ENCODE measurements at regions not wholly inside any gene's neighbourhood (a gene's known extent, or its start where the extent isn't known, plus 50 kb on each side); places are given as distances from the start of the nearest gene placed in this dataset.

DNA sequence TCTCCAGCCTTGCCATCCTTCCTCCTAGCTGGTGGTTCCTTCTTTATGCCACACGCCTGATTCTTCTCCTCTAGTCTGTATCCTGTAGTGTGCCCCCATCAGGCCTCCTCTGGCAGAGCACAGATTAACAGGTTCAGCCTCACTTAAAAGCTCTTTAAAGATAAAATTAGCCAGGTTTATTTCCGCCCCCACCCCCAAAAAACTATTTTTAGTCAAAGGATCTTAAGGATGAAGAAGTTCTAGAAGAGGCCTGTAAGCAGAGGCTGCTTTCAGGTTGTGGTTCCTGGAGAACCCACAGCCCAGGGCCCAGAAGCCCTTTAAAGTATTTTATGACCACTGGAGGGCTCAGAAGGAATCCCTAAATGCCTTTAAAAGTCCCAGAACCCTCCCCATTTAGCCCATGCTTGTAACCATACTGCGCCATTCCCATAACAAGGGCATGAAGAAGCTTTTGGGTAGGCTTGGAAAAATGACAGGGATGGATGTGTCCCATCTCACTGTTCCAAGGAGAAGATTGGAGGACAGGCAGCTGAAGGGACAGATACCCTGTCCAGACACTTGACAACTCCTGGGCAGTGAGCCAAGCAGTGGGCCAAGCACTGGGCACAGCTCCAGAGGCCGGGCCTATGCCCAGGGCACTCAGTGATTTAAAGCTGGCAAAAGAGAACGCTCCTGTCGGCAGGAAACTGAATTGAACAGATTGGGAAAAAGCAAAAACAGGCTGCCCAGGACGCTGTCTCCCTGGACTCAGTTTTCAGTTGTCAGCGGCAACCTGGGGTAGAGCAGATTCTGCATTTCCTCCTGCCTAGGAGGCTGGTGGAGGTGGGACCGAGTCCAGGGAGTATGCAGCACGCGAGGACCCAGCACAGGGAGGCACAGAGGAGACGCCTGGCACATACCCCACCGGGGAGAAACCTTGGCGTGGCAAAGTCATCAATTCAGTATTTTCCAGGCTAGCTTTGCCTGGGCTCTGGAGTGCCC, 106.3 kb upstream of the SSBP2 start:
- peak in 1 of 2 donors; percentile 49 for DNase-seq (ENCODE audit: low read depth in 2 of 2)

DNA sequence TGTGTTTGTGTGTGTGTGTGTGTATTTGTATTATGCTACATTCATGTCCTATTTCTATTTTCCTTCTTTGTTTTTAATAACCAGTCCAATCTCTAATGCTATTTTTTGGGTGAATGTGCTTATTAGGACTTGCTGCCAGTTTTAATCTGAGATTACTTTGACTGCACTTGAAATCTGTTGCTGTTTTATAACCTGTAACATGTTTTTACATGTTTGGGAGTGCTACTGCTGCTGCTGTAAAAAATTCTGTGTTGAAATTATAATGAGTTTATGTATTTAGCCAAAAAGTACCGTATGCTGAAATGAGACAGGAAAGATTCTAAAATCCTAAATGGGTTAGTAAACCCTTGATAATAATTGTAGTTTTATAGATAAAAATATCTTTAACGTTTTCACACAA, 104.7 kb upstream of the SSBP2 start:
- no peak for DNase-seq (ENCODE audit: low read depth in 2 of 2)

DNA sequence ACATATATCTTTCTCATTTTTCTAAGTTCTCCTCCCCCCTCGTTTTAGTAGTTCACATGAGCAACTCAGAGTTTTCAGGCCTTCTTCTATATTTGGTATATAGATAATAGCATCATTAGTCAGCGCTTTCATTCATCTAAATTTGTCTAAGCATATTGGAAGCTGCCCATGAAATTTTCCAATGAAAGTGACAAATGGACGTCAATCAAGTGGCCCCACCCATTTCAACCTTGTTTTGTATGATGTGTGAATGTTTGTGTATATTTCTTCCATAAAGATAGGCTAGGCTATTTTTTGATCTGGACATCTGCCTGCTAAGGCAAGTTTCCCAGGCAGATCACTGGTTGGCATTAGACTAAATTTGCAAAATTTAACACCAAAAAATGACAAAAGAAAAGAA, 104.0 kb upstream of the SSBP2 start:
- DNase-seq (ENCODE audit: low read depth in 2 of 2), result peak; percentile 14 to 32

DNA sequence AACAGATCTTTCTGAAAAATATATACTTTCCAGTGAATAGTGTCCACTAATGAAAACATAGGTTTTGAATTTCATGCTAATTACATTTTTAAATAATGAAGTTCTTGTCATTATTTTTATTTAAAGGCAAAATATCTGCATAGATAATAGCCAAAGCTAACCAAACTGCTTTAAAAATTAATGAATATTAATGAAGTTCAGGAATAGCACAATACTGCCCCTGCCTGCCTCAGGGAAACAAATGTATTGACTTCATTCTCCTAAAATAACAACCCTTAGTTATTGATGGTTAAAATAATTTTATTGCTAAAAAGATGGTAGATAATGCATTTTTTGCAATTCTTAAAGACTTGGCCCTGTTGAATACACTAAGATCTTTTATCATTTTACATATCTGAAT, 103.6 kb upstream of the SSBP2 start:
- no peak for DNase-seq (ENCODE audit: low read depth in 2 of 2)

DNA sequence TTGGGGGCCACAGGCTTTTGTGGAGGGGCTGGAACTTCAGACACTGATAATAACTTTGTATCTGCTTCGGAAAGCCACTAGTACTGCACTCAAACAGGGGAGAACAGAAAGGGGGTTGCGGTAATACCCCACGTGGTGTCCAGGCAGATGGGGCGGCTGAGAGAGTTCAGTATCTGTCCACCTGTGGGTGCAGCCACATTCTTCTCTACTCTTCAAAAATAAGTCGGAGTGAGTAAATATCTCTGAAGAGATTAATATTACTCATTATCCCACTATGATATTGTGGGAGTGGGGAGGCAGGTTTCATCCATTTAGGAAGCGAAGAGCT, 102.1 kb upstream of the SSBP2 start:
- DNase-seq (ENCODE audit: low read depth in 2 of 2), result no peak

DNA sequence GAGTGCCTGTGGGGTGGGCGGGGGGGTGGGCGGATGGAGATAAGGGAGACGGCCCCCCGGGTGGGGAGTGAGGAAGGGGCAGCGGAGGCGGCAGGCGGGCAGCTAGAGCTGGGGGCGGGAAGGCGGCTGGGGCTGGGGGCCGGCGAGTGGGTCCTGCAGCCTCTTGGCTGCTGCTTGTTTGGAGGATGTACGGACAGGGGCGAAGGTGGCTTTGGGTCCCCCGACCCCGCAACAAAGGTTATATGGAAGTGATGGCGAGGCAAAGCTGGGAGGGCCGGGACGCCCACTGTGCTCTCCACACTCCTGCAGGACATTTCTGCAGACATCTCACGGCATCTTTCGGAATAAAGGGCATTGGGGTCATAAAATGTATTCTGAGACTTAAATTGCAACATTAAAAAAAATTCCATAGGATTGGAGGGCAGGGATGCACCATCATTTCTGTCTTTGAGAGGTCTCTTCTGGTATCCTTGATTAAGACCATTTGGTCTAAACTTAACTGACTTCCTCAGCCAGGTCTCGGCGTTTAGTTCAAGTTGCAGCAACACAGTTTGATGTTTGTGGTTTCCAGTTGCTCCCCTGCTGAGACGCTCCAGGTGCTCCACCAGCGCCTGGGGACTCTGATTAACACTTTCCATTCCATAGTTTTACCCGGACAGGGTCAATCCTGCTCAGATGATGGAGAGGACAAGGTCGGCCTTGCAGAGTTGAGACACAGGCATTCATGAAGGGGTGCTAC, 101.6 kb upstream of the SSBP2 start:
- no peak for DNase-seq (ENCODE audit: low read depth in 2 of 2)

DNA sequence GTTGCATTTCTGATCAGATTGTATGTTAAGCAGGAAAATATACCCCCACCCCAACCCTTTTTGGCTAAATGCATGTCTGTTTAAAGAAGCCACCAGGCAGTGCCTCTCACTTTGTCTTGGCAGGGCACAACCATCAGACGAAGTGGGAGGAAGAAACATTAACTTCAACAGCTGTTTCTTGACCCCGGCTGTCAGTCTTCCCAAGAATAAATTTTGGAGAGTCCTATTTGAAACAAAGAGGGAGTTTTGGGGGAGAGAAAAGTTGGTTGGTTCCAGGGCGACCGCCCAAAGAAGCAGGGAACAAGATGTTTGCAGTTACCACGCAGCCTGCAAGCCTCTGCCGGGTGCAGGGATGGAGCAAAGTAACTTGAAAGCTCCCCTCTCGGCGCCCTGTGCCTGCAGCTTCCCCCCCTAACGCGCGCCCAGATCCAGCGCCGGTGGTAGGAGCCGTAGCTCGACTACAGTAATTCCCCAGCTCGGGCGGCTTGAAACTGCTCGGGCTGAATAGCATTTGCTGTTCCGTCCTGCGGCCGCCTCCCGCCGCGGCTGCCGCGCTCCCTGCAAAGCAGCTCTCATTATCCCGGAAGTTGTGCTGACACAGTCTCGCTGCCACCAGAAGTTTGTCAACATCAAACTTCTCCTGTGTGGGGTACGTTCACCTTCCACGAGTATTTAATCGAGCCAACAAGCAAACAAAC, 100.7 kb upstream of the SSBP2 start:
- peak; percentile 86 to 92 for DNase-seq (ENCODE audit: low read depth in 2 of 2)

DNA sequence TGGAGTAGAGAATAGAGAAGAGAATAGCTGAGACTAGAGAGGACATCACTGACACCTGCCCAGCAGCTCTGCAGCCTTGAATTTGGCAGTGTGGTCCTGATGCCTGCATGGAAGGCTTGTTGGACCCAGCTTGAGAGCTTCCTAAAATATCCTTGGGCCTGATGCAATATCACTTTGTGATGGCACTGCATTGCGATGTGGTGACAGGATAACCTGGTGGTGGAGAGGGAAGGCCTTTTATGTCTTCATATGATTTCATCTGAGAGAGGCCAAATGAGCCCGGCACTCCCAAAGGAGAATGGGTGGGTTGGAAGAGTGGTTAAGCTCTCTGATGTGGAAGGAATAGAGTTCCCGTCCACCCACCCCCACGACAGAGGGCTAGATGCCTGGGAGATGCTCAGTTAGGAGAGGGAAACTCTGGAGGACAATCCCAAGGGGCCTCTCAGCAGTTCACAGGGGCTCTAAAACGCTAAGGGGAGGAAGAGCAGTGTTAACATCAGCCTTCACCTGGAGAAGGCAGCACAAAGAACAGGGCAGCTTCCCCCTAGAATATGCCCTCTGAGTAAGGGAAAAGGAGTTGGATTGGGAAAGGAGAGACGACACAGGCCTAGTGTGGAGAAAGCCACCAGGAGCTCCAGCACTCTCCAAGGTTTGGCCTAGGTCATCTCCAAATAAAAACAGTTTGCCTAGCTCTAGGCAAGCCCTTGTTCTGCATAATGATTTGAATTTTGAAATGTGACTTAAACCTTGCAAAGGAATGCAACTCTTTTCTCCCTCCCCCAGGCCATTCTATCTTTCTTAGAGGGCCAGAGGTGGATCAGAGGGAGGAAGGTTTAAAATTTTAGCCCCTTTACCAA, 99.8 kb upstream of the SSBP2 start:
- no peak for DNase-seq (ENCODE audit: low read depth in 2 of 2)

DNA sequence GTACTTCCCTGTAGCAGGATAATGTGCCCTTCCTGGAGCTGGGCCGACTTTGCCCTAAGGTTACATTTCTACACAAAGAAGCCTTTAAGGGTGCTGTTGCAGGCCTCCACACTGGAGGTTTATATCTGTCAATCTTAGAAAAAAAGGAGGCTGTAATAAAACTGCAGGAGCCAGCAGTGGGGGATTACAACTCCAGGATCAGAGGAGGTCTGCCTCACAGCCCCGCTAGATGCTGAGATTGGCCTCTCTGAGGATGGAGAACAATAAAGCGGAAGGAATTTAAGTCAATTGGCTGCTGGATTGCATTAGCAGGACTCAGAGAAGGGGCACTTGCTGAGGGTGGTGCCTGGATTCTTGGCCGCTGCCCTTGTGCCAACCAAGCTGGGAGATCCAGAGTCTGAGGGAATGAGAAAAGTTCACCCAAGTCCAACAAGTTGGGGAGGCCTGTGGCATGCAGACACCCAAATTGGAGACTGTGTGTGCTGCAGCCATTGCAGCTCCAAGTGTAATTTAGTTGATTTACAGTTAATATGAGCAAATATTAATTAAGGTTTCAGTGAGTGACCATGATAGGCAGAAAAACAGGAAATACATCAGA, 99.0 kb upstream of the SSBP2 start:
- DNase-seq (ENCODE audit: low read depth in 2 of 2), result no peak

DNA sequence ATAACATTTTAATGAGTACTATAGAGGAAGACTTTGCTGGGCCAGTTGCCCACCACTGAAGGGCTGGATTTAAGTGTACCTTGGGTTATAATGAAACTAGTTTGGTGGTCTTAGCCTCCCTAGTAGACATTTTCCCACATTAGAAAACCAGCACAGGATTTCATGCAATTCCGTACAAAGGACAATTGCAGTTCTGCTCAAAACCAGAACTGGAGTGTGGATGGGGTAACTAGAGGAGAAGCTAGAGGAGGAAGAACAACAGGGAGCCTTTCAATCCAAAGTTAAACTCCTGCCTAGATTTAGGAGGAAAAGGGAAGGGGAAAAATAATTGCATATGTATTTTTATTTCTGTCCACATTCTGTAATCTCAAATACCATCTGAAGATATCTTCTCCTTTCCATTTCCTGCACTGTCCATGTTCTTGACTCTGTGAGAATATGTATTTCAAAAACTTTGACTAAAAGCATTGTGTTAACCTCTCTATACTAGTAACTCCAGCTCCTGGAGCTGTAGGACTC, 97.5 kb upstream of the SSBP2 start:
- DNase-seq (ENCODE audit: low read depth in 2 of 2), result no peak

DNA sequence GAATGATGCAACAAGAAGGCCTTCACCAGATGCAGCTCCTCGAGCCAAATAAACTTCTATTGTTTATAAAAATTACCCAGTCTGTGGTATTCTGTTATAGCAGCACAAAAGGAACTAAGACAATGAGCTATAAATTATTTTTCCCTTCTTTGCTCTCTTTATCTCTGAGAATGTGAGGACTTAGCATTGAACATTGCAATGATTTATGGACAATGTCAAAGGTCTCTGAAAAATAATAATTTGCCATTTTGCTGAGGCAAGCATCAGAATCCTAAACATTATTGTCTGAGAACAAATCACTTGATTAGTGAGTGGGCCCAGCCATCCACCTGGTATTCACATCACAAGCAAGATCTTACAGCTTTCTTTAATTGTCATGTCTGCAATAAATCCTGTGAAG, 95.4 kb upstream of the SSBP2 start:
- DNase-seq (ENCODE audit: low read depth in 2 of 2), result no peak

DNA sequence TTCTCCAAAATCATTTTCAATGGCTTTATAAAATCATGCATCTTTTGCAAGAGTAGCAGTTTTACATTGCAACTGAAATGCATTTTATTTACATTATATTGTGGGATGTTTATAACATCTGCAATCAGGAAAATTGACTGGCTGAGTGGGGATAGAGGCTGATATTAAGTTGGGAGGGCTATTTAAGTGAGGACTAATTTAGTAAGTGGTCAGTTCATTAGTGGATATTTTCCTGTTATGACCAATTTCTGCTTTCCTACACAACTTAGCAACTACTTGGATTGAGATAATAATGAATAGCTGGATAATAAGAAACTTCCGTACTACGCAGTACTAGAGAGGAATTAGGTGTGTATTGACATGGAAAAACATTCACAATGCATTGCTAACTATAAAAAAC, 92.9 kb upstream of the SSBP2 start:
- DNase-seq (ENCODE audit: low read depth in 2 of 2), result no peak

DNA sequence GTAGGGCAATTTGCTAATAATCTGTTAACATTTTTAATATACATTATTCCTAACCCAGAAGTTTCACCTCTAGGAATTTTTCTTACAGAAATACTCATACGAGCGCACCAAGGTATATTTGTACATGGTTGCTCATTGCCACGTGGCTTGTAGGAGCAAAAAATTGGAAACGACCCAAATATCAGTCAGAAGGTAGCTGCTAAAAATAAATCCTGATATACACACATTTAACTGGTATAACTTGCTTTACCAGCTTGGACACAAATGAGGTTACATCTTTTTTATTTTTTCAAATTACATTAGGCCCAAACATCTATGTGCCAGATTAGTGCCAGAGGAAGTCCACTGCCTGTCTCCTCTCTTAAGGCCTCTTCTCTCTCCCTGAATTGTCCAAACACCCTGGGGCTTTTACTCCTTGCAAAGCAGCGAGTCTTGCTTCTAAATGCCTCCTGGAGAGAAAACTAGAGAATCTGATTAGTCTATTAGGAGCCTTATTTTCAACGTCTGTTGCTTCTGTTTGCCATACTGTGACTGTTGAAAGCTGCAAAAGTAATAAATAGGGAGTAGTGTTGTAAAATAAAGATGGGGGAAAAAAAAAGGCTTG, 92.0 kb upstream of the SSBP2 start:
- DNase-seq (ENCODE audit: low read depth in 2 of 2), result no peak

DNA sequence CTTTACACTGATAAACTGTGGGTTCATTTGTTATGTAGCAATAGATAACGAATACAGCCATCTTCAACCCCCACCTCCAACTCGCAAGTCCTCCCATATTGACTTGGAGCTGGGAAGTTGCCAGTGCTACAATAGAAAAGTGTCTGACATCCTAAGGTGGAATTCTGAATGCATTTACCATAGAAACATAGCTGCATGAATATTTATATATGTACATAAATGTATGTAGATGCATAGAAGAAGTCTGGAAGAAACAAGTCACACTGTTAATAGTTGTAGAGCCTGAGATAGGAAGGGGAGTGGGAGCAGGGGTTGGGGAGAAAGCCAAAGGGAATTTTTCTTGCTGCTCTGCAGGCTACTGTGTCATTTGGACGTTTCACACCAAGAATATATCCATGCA, 88.1 kb upstream of the SSBP2 start:
- DNase-seq (ENCODE audit: low read depth in 2 of 2), result no peak

DNA sequence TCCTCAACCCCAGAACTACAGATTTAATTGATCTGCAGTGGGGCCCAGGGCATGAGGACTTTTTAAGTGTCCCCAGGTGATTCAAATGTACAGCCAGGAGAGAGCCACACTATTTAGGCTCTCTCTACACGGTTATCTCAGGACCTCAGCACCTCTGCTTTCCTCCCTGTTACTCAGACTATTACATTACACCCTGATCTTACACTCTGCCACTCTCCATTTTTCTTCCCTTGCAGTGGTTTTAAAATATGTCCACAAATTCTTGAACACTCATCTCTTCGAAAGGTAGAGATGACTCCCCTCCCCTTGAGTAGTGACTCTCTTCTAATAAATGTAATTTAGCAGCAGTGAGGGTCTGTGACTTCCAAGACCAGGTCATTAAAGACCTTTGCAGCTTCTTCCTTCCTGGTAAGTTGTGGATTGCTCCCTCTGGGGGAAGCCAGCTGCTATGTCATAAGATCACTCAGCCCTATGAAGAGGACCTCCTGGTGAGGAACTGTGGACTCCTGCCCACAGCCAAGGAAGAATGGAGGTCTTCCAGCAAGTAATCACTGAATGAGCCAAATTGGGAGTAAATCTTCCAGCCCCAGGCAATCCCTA, 87.5 kb upstream of the SSBP2 start:
- DNase-seq (ENCODE audit: low read depth in 2 of 2), result peak in 1 of 2 donors; percentile 41

DNA sequence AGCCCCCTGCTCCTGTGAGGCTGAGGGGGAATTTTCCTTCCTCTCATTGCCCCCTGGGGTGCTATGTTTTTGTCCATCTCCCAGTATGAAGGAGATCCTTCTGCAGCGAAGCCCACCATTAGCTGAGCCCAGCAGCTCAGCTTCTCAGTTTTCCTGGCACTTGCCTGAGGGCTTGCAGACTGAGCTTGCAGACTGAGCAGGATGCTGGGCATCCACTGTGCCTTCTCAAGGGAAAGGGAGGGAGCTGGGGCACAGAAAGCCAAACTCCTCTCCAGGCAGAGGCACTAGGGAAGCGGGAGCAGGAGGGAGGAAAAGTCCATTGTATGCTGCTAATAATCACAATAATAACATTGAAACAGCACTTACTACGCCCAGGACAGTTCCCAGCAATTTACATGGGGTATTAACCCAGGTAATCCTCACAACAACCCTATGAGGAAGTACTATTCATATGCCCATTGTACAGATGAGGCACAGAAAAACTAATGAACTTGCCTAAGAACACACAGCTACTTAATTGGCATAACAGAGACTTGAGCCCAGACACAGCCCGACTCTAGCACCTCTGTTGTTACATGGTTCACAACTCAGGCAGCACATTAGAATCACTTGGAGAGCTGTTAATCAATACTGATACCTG, 86.9 kb upstream of the SSBP2 start:
- no peak for DNase-seq (ENCODE audit: low read depth in 2 of 2)

DNA sequence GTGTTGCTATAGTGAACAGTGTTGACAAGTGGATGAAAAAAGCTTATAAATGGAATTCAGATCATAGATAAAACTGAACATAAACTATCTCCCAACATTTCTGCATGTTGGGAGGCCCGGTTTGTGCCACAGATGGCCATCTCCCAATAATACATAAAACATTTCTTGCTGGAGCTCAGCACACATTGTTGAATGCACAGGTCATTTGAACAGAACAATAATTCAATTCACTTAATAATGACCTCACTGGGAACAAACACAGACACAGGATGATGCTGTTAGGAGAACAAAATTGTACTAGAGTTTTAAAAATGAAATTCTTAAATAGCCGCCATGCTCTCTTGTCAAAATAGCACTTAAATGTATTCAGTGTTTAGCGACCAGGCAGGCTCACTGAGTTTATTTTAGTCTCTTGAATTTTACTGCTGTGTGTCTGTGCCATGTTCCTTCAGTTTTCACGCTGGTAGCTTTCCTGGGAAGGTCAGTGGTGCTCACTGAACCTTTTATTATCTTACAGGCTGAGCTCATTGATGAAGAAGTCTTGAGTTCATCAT, 85.0 kb upstream of the SSBP2 start:
- no peak for DNase-seq (ENCODE audit: low read depth in 2 of 2)

DNA sequence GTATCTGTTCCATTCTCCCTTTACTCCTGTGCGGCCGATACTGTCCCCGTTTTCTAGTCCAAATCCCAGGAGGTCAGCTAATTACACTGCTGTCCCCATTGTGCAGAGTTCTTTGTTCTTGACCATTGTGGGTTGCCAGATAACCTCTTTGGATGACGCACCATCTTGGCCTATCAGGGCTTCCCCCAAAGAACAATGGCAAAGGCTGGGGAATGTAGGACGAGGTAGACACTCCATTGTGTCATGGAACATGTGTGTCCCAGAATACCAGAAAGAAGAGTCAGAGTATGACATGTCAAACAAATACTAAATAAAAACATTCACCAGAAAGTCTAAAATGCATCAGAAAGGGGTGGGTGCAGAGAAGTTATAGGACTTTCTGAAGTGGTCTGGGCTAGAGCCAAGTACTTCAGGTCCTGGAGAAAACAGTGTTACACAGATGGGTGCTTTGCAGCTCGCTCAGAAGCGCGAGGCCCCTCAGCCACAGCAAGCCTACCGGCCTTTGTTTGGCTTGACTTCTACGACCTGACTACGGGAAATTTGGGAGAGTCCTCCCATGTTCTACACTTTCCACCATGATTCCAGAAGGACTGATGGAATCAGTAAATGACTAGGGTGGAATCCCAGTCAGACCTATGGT, 83.2 kb upstream of the SSBP2 start:
- DNase-seq (ENCODE audit: low read depth in 2 of 2), result no peak

DNA sequence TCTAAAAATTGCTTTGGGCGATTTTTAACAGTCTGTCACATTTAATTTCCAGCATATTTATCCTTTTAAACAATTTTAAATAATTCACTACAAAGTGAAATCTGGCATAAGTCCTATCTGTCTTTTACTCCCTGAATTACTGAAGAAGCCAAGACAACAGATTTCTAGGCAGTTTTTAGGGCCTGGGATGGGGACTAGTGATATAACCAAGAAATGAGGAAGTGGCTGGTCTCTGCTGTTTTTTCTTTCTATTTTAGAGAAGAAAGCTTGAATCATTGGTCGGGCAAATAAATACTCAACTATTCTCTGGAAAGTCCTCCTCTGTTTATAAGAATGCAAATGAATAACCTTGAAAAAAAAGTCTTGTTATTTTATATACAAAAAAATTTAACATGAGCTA, 79.7 kb upstream of the SSBP2 start:
- no peak for DNase-seq (ENCODE audit: low read depth in 2 of 2)
